HG03521 (cell line): ENCODE measurements at regions not wholly inside any gene's neighbourhood (a gene's known extent, or its start where the extent isn't known, plus 50 kb on each side); places are given as distances from the start of the nearest gene placed in this dataset.

ENCODE experiments used
- ATAC-seq: cut with Tn5 transposase; IDR thresholded peaks from one replicate; pipeline ENCODE4 v1.9.1; 2021; ENCODE audit warnings: mild to moderate bottlenecking, moderate library complexity; ENCODE audit not compliant: unreplicated experiment

- no peak for ATAC-seq
These were observed 147.6 kb downstream of the BCOR start for GRCh38 chrX:39950018-39950688.

- ATAC-seq, result no peak
These were observed 144.8 kb downstream of the BCOR start for GRCh38 chrX:39952989-39953388.

GRCh38 chrX:39953879-39954278 lies 143.9 kb downstream of the BCOR start:
- ATAC-seq, result no peak

- no peak for ATAC-seq
These were observed 142.9 kb downstream of the BCOR start for GRCh38 chrX:39954851-39955250.

- no peak for ATAC-seq
These were observed 142.1 kb downstream of the BCOR start for GRCh38 chrX:39955625-39956024.

- no peak for ATAC-seq
These were observed 140.9 kb downstream of the BCOR start for GRCh38 chrX:39956803-39957394.

- no peak for ATAC-seq
These were observed 139.8 kb downstream of the BCOR start for GRCh38 chrX:39957816-39958566.

GRCh38 chrX:39958850-39959249 lies 138.9 kb downstream of the BCOR start:
- no peak for ATAC-seq

- no peak for ATAC-seq
These were observed 137.5 kb downstream of the BCOR start for GRCh38 chrX:39960219-39960618.

- no peak for ATAC-seq
These were observed 136.3 kb downstream of the BCOR start for GRCh38 chrX:39961441-39961840.

- no peak for ATAC-seq
These were observed 132.6 kb downstream of the BCOR start for GRCh38 chrX:39965051-39965573.

- ATAC-seq, result no peak
These were observed 131.6 kb downstream of the BCOR start for GRCh38 chrX:39966176-39966575.

GRCh38 chrX:39967348-39967747 lies 130.4 kb downstream of the BCOR start:
- ATAC-seq, result no peak

GRCh38 chrX:39969099-39969818 lies 128.5 kb downstream of the BCOR start:
- ATAC-seq, result no peak

- no peak for ATAC-seq
These were observed 127.8 kb downstream of the BCOR start for GRCh38 chrX:39969819-39970504.

GRCh38 chrX:39971760-39972159 lies 126.0 kb downstream of the BCOR start:
- no peak for ATAC-seq

- ATAC-seq, result no peak
These were observed 125.4 kb downstream of the BCOR start for GRCh38 chrX:39972340-39972739.

- no peak for ATAC-seq
These were observed 123.9 kb downstream of the BCOR start for GRCh38 chrX:39973810-39974209.

GRCh38 chrX:39974270-39974669 lies 123.5 kb downstream of the BCOR start:
- no peak for ATAC-seq

GRCh38 chrX:39975101-39975925 lies 122.4 kb downstream of the BCOR start:
- ATAC-seq, result no peak
